Fibroblast of lung (primary cell): ENCODE measurements at regions not wholly inside any gene's neighbourhood (a gene's known extent, or its start where the extent isn't known, plus 50 kb on each side); places are given as distances from the start of the nearest gene placed in this dataset.

Experiments used
- CTCF ChIP-seq, 2 donors: IDR thresholded peaks in 1 of 2; conservative IDR thresholded peaks in 1 of 2; 1 replicate in 1 of 2; 2 replicates in 1 of 2; pipeline ENCODE4 v1.5.1; 2011 to 2012; ENCODE audit warnings: low read length in 2 of 2, control low read depth in 1 of 2, inconsistent platforms in 1 of 2, low read depth in 1 of 2, mild to moderate bottlenecking in 1 of 2
- EZH2 ChIP-seq: IDR thresholded peaks from 2 replicates; pipeline ENCODE4 v1.5.1; 2012; ENCODE audit warnings: low read length, control low read depth, mild to moderate bottlenecking; ENCODE audit errors: missing control alignments

GRCh38 chr18:22704586-22704918, 228.6 kb upstream of the RBBP8 start:
- TF ChIP-seq CTCF (conservative IDR thresholded peaks at IDR 0.05 in 1 of 2, IDR thresholded peaks at IDR 0.05 in 1 of 2; ENCODE audit: low read depth in 1 of 2, low read length in 2 of 2) (no peak), EZH2 (no peak)
